ENCODE measurements at regions not wholly inside any gene's neighbourhood (a gene's known extent, or its start where the extent isn't known, plus 50 kb on each side); places are given as distances from the start of the nearest gene placed in this dataset.

DNA sequence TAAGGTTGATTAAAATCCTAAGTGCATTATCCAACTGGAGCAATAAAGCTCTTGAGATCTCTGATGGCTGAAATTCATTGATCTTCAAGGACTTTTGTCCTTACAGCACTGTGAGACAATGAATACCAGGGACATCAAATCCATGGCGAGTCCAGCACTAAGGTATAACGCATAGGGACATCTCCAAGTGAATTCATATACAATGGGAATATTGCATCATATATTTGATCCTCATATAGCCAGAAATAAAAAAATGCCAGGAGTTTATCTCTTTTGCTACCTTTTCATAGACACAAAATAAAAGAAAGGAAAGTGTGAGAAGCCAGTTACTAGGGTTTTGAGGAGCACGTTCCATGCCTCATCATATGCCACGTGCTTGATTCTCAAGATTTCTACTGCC is 112.5 kb upstream of the CDH13 start:
- ChIA-PET CTCF (no interaction called here), POLR2A (no interaction called here)
- ATAC-seq (no peak), DNase-seq (ENCODE audit: low spot score) (no peak)
- TF ChIP-seq CREB1 (CRISPR knock-in tag; IDR thresholded peaks at IDR 0.05): no peak
- TF ChIP-seq, protein P1, sequence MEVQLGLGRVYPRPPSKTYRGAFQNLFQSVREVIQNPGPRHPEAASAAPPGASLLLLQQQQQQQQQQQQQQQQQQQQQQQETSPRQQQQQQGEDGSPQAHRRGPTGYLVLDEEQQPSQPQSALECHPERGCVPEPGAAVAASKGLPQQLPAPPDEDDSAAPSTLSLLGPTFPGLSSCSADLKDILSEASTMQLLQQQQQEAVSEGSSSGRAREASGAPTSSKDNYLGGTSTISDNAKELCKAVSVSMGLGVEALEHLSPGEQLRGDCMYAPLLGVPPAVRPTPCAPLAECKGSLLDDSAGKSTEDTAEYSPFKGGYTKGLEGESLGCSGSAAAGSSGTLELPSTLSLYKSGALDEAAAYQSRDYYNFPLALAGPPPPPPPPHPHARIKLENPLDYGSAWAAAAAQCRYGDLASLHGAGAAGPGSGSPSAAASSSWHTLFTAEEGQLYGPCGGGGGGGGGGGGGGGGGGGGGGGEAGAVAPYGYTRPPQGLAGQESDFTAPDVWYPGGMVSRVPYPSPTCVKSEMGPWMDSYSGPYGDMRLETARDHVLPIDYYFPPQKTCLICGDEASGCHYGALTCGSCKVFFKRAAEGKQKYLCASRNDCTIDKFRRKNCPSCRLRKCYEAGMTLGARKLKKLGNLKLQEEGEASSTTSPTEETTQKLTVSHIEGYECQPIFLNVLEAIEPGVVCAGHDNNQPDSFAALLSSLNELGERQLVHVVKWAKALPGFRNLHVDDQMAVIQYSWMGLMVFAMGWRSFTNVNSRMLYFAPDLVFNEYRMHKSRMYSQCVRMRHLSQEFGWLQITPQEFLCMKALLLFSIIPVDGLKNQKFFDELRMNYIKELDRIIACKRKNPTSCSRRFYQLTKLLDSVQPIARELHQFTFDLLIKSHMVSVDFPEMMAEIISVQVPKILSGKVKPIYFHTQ (CRISPR knock-in tag; IDR thresholded peaks at IDR 0.05): no peak
- Mint-ChIP-seq H3K36me3 (peaks cover 3% of the 10 kb centered on the region; the same call in 1 of the 2 replicates), H3K27ac (no peak overlapping the region), H3K4me3 (no peak overlapping the region), H3K4me1 (no peaks in the 10 kb centered on the region), H3K9me3 (peaks cover 25% of the 10 kb centered on the region), H3K27me3 (ENCODE audit: low read depth) (no peaks in the 10 kb centered on the region)

DNA sequence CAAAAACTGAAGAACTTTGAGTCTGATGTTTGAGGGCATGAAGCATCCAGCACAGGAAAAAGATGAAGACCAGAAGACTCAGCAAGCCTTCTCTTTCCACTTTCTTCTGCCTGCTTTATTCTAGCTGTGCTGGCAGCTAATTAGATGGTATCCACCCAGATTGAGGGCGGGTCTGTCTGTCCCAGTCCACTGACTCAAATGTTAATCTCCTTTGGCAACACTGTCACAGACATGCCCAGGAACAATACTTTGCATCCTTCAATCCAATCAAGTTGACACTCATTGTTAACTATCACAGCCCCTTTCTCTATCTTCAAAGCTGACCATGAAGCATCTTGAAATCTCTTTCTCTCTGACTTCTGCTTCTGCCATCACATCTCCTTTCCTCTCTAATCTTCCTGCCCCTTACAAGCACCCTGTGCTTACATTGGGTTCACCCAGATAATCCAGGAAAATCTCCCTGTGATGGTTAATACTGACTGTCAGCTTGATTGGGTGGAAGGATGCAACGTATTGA is 115.9 kb upstream of the CDH13 start:
- POLR2A ChIA-PET: no interaction called here
- CTCF ChIA-PET: no interaction called here
- H3K9me3 Mint-ChIP-seq: peaks cover 40% of the 10 kb centered on the region

DNA sequence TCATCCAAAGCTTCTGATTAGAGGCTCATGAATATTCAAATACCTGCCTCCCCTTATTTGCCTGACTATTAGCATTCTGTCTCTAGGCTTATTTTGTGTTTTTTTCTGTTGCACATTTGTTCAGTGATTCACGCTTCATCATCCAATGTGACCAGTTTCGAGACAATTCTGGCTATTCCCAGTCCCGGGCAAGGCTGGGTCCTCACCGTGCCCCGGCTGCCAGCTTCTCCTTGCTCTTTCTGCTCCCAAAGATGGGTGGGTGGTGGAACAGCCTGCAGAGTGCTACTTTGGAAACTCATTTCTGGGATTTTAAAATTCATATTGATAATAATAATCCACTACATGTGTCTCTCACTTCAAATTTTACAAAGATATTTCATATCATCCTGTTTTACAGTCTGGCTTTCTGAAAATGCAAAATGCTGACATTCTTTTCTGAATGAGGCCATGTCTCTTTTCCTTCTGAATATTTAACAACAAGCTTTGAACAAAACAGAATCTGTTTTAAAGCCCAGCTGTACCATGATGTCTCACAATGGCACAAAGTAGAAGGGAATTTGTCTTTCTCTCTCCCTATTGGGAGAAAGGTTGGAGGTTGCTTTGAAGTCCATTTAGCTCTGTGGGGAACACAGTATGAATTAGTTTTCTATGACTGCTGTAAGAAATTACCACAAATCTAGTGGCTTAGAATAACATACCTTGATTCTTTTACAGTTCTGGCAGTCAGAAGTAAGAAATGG is 116.9 kb upstream of the CDH13 start:
- DNase-seq (ENCODE audit: low spot score) (no peak), ATAC-seq (no peak)
- ChIA-PET CTCF (no interaction called here), POLR2A (no interaction called here)
- Mint-ChIP-seq H3K36me3 (peaks cover 7% of the 10 kb centered on the region), H3K27ac (no peak overlapping the region), H3K9me3 (peaks cover 40% of the 10 kb centered on the region), H3K4me1 (no peaks in the 10 kb centered on the region), H3K4me3 (no peak overlapping the region), H3K27me3 (ENCODE audit: low read depth) (no peaks in the 10 kb centered on the region; the same call in 1 of the 2 replicates)
- TF ChIP-seq FOXJ3 (CRISPR knock-in tag; IDR thresholded peaks at IDR 0.05; ENCODE audit: borderline replicate concordance): no peak
- no peak for TF ChIP-seq GRHL2 (CRISPR knock-in tag; IDR thresholded peaks at IDR 0.05; ENCODE audit: insufficient replicate concordance, severe bottlenecking)
- TF ChIP-seq, protein P2, sequence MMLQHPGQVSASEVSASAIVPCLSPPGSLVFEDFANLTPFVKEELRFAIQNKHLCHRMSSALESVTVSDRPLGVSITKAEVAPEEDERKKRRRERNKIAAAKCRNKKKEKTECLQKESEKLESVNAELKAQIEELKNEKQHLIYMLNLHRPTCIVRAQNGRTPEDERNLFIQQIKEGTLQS (CRISPR knock-in tag; conservative IDR thresholded peaks at IDR 0.05): no peak
- TF ChIP-seq PRRX2 (CRISPR knock-in tag; IDR thresholded peaks at IDR 0.05): no peak
- TF ChIP-seq, protein P3, sequence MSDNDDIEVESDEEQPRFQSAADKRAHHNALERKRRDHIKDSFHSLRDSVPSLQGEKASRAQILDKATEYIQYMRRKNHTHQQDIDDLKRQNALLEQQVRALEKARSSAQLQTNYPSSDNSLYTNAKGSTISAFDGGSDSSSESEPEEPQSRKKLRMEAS (CRISPR knock-in tag; IDR thresholded peaks at IDR 0.05): no peak
- no peak for TF ChIP-seq ESRRA (CRISPR knock-in tag; IDR thresholded peaks at IDR 0.05; ENCODE audit: borderline replicate concordance)
- TF ChIP-seq NFYB (CRISPR knock-in tag; conservative IDR thresholded peaks at IDR 0.05; ENCODE audit: low read depth): no peak
- TF ChIP-seq, protein P4, sequence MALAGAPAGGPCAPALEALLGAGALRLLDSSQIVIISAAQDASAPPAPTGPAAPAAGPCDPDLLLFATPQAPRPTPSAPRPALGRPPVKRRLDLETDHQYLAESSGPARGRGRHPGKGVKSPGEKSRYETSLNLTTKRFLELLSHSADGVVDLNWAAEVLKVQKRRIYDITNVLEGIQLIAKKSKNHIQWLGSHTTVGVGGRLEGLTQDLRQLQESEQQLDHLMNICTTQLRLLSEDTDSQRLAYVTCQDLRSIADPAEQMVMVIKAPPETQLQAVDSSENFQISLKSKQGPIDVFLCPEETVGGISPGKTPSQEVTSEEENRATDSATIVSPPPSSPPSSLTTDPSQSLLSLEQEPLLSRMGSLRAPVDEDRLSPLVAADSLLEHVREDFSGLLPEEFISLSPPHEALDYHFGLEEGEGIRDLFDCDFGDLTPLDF (CRISPR knock-in tag; IDR thresholded peaks at IDR 0.05): no peak
- TF ChIP-seq, protein P5, sequence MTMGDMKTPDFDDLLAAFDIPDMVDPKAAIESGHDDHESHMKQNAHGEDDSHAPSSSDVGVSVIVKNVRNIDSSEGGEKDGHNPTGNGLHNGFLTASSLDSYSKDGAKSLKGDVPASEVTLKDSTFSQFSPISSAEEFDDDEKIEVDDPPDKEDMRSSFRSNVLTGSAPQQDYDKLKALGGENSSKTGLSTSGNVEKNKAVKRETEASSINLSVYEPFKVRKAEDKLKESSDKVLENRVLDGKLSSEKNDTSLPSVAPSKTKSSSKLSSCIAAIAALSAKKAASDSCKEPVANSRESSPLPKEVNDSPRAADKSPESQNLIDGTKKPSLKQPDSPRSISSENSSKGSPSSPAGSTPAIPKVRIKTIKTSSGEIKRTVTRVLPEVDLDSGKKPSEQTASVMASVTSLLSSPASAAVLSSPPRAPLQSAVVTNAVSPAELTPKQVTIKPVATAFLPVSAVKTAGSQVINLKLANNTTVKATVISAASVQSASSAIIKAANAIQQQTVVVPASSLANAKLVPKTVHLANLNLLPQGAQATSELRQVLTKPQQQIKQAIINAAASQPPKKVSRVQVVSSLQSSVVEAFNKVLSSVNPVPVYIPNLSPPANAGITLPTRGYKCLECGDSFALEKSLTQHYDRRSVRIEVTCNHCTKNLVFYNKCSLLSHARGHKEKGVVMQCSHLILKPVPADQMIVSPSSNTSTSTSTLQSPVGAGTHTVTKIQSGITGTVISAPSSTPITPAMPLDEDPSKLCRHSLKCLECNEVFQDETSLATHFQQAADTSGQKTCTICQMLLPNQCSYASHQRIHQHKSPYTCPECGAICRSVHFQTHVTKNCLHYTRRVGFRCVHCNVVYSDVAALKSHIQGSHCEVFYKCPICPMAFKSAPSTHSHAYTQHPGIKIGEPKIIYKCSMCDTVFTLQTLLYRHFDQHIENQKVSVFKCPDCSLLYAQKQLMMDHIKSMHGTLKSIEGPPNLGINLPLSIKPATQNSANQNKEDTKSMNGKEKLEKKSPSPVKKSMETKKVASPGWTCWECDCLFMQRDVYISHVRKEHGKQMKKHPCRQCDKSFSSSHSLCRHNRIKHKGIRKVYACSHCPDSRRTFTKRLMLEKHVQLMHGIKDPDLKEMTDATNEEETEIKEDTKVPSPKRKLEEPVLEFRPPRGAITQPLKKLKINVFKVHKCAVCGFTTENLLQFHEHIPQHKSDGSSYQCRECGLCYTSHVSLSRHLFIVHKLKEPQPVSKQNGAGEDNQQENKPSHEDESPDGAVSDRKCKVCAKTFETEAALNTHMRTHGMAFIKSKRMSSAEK (CRISPR knock-in tag; IDR thresholded peaks at IDR 0.05; ENCODE audit: borderline replicate concordance): no peak

More for the DNA sequence above, 115.9 kb upstream of the CDH13 start:
- no peak for ATAC-seq
- H3K4me3 Mint-ChIP-seq: no peak overlapping the region
- no peak overlapping the region for H3K27ac Mint-ChIP-seq
- no peaks in the 10 kb centered on the region for H3K4me1 Mint-ChIP-seq
- H3K36me3 Mint-ChIP-seq: peaks cover 7% of the 10 kb centered on the region
- H3K27me3 Mint-ChIP-seq (ENCODE audit: low read depth): no peaks in the 10 kb centered on the region; the same call in 1 of the 2 replicates
- DNase-seq (ENCODE audit: low spot score): no peak
- TF ChIP-seq RORB (CRISPR knock-in tag; IDR thresholded peaks at IDR 0.05): no peak
- TF ChIP-seq HMGA2 (CRISPR knock-in tag; IDR thresholded peaks at IDR 0.05): no peak
- TF ChIP-seq NR3C1 (CRISPR knock-in tag; conservative IDR thresholded peaks at IDR 0.05; ENCODE audit: low read depth): no peak
- no peak for TF ChIP-seq ZNF121 (CRISPR knock-in tag; IDR thresholded peaks at IDR 0.05)
- TF ChIP-seq, protein P6, sequence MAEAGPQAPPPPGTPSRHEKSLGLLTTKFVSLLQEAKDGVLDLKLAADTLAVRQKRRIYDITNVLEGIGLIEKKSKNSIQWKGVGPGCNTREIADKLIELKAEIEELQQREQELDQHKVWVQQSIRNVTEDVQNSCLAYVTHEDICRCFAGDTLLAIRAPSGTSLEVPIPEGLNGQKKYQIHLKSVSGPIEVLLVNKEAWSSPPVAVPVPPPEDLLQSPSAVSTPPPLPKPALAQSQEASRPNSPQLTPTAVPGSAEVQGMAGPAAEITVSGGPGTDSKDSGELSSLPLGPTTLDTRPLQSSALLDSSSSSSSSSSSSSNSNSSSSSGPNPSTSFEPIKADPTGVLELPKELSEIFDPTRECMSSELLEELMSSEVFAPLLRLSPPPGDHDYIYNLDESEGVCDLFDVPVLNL (CRISPR knock-in tag; IDR thresholded peaks at IDR 0.05; ENCODE audit: borderline replicate concordance, low read depth): no peak
- TF ChIP-seq, protein P7, sequence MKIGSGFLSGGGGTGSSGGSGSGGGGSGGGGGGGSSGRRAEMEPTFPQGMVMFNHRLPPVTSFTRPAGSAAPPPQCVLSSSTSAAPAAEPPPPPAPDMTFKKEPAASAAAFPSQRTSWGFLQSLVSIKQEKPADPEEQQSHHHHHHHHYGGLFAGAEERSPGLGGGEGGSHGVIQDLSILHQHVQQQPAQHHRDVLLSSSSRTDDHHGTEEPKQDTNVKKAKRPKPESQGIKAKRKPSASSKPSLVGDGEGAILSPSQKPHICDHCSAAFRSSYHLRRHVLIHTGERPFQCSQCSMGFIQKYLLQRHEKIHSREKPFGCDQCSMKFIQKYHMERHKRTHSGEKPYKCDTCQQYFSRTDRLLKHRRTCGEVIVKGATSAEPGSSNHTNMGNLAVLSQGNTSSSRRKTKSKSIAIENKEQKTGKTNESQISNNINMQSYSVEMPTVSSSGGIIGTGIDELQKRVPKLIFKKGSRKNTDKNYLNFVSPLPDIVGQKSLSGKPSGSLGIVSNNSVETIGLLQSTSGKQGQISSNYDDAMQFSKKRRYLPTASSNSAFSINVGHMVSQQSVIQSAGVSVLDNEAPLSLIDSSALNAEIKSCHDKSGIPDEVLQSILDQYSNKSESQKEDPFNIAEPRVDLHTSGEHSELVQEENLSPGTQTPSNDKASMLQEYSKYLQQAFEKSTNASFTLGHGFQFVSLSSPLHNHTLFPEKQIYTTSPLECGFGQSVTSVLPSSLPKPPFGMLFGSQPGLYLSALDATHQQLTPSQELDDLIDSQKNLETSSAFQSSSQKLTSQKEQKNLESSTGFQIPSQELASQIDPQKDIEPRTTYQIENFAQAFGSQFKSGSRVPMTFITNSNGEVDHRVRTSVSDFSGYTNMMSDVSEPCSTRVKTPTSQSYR (CRISPR knock-in tag; IDR thresholded peaks at IDR 0.05): no peak
- TF ChIP-seq, protein P3 (CRISPR knock-in tag; IDR thresholded peaks at IDR 0.05): no peak
- TF ChIP-seq MYBL2 (CRISPR knock-in tag; IDR thresholded peaks at IDR 0.05): no peak
- TF ChIP-seq NR1H2 (CRISPR knock-in tag; IDR thresholded peaks at IDR 0.05): no peak
